ENCODE measurements at regions not wholly inside any gene's neighbourhood (a gene's known extent, or its start where the extent isn't known, plus 50 kb on each side); places are given as distances from the start of the nearest gene placed in this dataset.

GRCh38 chr10:90481326-90481923 is 376.4 kb downstream of the HTR7 start:
- Histone ChIP-seq H3K9ac (ENCODE audit: low read depth in 2 of 2, low read length in 2 of 2) (no peak overlapping the region), H3K27ac (no peak overlapping the region), H3K9me3 (no peaks in the 10 kb centered on the region), H3K27me3 (no peaks in the 10 kb centered on the region), H3K4me3 (no peak overlapping the region), H3K4me1 (no peaks in the 10 kb centered on the region), H3K36me3 (no peaks in the 10 kb centered on the region)
- intact Hi-C loops (cut with DNase I) = no loop called here
- TF ChIP-seq, protein P1, sequence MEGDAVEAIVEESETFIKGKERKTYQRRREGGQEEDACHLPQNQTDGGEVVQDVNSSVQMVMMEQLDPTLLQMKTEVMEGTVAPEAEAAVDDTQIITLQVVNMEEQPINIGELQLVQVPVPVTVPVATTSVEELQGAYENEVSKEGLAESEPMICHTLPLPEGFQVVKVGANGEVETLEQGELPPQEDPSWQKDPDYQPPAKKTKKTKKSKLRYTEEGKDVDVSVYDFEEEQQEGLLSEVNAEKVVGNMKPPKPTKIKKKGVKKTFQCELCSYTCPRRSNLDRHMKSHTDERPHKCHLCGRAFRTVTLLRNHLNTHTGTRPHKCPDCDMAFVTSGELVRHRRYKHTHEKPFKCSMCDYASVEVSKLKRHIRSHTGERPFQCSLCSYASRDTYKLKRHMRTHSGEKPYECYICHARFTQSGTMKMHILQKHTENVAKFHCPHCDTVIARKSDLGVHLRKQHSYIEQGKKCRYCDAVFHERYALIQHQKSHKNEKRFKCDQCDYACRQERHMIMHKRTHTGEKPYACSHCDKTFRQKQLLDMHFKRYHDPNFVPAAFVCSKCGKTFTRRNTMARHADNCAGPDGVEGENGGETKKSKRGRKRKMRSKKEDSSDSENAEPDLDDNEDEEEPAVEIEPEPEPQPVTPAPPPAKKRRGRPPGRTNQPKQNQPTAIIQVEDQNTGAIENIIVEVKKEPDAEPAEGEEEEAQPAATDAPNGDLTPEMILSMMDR (IDR thresholded peaks at IDR 0.05) = no peak
- DNase-seq = no peak

GRCh38 chr10:90484518-90484917 is 373.3 kb downstream of the HTR7 start:
- H3K9me3 ChIP-seq = no peaks in the 10 kb centered on the region
- H3K9ac ChIP-seq (ENCODE audit: low read depth in 2 of 2, low read length in 2 of 2) = no peak overlapping the region
- H3K4me3 ChIP-seq = no peak overlapping the region
- TF ChIP-seq, protein P1 (IDR thresholded peaks at IDR 0.05) = no peak
- H3K27ac ChIP-seq = no peak overlapping the region
- DNase-seq = no peak
- no peaks in the 10 kb centered on the region for H3K4me1 ChIP-seq
- intact Hi-C loops (cut with DNase I) = no loop called here
- H3K27me3 ChIP-seq = no peaks in the 10 kb centered on the region
- H3K36me3 ChIP-seq = no peaks in the 10 kb centered on the region

GRCh38 chr10:90494183-90494582 is 363.7 kb downstream of the HTR7 start:
- Histone ChIP-seq H3K4me1 (no peaks in the 10 kb centered on the region), H3K36me3 (no peaks in the 10 kb centered on the region), H3K27ac (no peak overlapping the region), H3K9me3 (no peaks in the 10 kb centered on the region), H3K9ac (ENCODE audit: low read depth in 2 of 2, low read length in 2 of 2) (no peak overlapping the region), H3K27me3 (no peaks in the 10 kb centered on the region), H3K4me3 (no peak overlapping the region)
- DNase-seq = no peak
- intact Hi-C loops (cut with DNase I) = no loop called here
- TF ChIP-seq, protein P1 (IDR thresholded peaks at IDR 0.05) = no peak

GRCh38 chr10:90504172-90504571 is 353.7 kb downstream of the HTR7 start:
- no peaks in the 10 kb centered on the region for H3K4me1 ChIP-seq
- H3K27me3 ChIP-seq = no peaks in the 10 kb centered on the region
- intact Hi-C loops (cut with DNase I) = no loop called here
- TF ChIP-seq, protein P1 (IDR thresholded peaks at IDR 0.05) = no peak
- H3K4me3 ChIP-seq = no peak overlapping the region
- no peaks in the 10 kb centered on the region for H3K36me3 ChIP-seq
- no peak for DNase-seq
- H3K9ac ChIP-seq (ENCODE audit: low read depth in 2 of 2, low read length in 2 of 2) = no peak overlapping the region
- no peaks in the 10 kb centered on the region for H3K9me3 ChIP-seq
- H3K27ac ChIP-seq = no peak overlapping the region

GRCh38 chr10:90526721-90527120 is 331.1 kb downstream of the HTR7 start:
- TF ChIP-seq, protein P1 (IDR thresholded peaks at IDR 0.05) = no peak
- H3K4me1 ChIP-seq = no peaks in the 10 kb centered on the region
- H3K9ac ChIP-seq (ENCODE audit: low read depth in 2 of 2, low read length in 2 of 2) = no peak overlapping the region
- no peaks in the 10 kb centered on the region for H3K36me3 ChIP-seq
- no peak overlapping the region for H3K27ac ChIP-seq
- intact Hi-C loops (cut with DNase I) = no loop called here
- DNase-seq = no peak
- H3K27me3 ChIP-seq = no peaks in the 10 kb centered on the region
- no peaks in the 10 kb centered on the region for H3K9me3 ChIP-seq
- H3K4me3 ChIP-seq = no peak overlapping the region
